K562 (cell line): ENCODE measurements at regions not wholly inside any gene's neighbourhood (a gene's known extent, or its start where the extent isn't known, plus 50 kb on each side); places are given as distances from the start of the nearest gene placed in this dataset.

Source experiments
- ATAC-seq: fragments of 200-7000 bp; cut with Tn5 transposase; 3 replicates; pipeline ENCODE4 v1.9.1; 2020; ENCODE audit warnings: moderate library complexity
- BruUV-seq: library from RNA; stranded (reverse); fragments of 400-500 nt; replicated peaks from 2 replicates; lab custom pipeline; 2021; lab: Mats Ljungman, UMichigan
- CTCF ChIA-PET: fragments of 300-600 bp; formaldehyde crosslinking; extraction: SDS; loops from one replicate; lab custom pipeline; 2021; ENCODE audit warnings: low intra/inter-chr PET ratio; lab: Yijun Ruan, JAX
- POLR2A ChIA-PET: fragments of 300-600, 350-650 bp; sonication (Branson Sonifier 250); formaldehyde crosslinking; extraction: SDS; loops from one replicate; lab custom pipeline; 2021; ENCODE audit warnings: antibody characterized with exemption, inconsistent platforms; lab: Yijun Ruan, JAX
- DNase-seq, 4 experiments: peaks; one replicate each; pipeline versions ENCODE4 v3.0.0 to v3.0.0-alpha.2; 2011 to 2018; ENCODE audit warnings: low spot score in 3 of 4, mixed read lengths in 3 of 4; ENCODE audit errors: extremely low read depth in 1 of 4
- FAIRE-seq: peaks from 2 replicates; lab custom pipeline; 2011; peaks lifted over from hg19 to GRCh38; lab: Jason Lieb, UNC
- H2AFZ ChIP-seq: 2 replicates; pipeline ENCODE4 v1.6.0; 2011; ENCODE audit warnings: low read depth, low read length, control low read depth, inconsistent platforms
- H3K27ac ChIP-seq: fragments of 200-600 bp; 3 replicates; pipeline ENCODE4 v1.8.0; 2011; ENCODE audit warnings: low read depth, mild to moderate bottlenecking, control low read depth, inconsistent platforms, low read length, moderate library complexity, mixed read lengths; ENCODE audit errors: extremely low read depth
- H3K27me3 ChIP-seq, 2 experiments: fragments of 300-600 bp in 1 of 2; 2 replicates in 1 of 2; 3 replicates in 1 of 2; pipeline versions ENCODE4 v1.6.0 to v1.8.0; 2011; ENCODE audit warnings: inconsistent platforms in 2 of 2, low read length in 2 of 2, mild to moderate bottlenecking in 1 of 2, mixed read lengths in 1 of 2, moderate library complexity in 1 of 2; ENCODE audit not compliant: control insufficient read depth in 2 of 2, insufficient read depth in 2 of 2
- H3K36me3 ChIP-seq: fragments of 300-600 bp; 3 replicates; pipeline ENCODE4 v1.8.0; 2011; ENCODE audit warnings: mild to moderate bottlenecking, low read length, inconsistent platforms; ENCODE audit not compliant: control insufficient read depth, insufficient read depth
- H3K4me1 ChIP-seq, 2 experiments: fragments of 200-600 bp in 1 of 2; replicated peaks in 1 of 2; 2 replicates in 1 of 2; 3 replicates in 1 of 2; pipeline versions ENCODE4 v1.5.1 to v1.8.0; 2011; ENCODE audit warnings: inconsistent platforms in 2 of 2, low read length in 2 of 2, mild to moderate bottlenecking in 1 of 2, mixed read lengths in 1 of 2, moderate library complexity in 1 of 2; ENCODE audit not compliant: control insufficient read depth in 2 of 2, insufficient read depth in 2 of 2
- H3K4me2 ChIP-seq: 2 replicates; pipeline ENCODE4 v1.6.1; 2011; ENCODE audit warnings: low read length, control low read depth, inconsistent platforms, mixed read lengths; ENCODE audit not compliant: insufficient read depth
- H3K4me3 ChIP-seq: fragments of 200-600 bp; sonication (generic), shearing (Covaris generic); 2 replicates; pipeline ENCODE4 v1.5.1; 2016; ENCODE audit warnings: control low read depth, inconsistent platforms
- H3K79me2 ChIP-seq: fragments of 200-600 bp; 3 replicates; pipeline ENCODE4 v1.8.0; 2011; ENCODE audit warnings: low read length, inconsistent platforms; ENCODE audit not compliant: control insufficient read depth, insufficient read depth
- H3K9ac ChIP-seq, 2 experiments: 2 replicates each; pipeline versions ENCODE4 v1.6.0 to v1.6.1; 2011; ENCODE audit warnings: low read depth in 2 of 2, low read length in 2 of 2, control low read depth in 1 of 2, inconsistent platforms in 1 of 2, mild to moderate bottlenecking in 1 of 2, mixed read lengths in 1 of 2; ENCODE audit not compliant: insufficient read depth in 1 of 2
- H3K9me1 ChIP-seq: one replicate; pipeline ENCODE4 v1.6.0; 2011; ENCODE audit warnings: inconsistent platforms, mild to moderate bottlenecking, low read length, moderate library complexity; ENCODE audit not compliant: control insufficient read depth, insufficient read depth
- H3K9me3 ChIP-seq: replicated peaks from 2 replicates; pipeline ENCODE4 v1.5.1; 2011; ENCODE audit warnings: low read depth, low read length, inconsistent platforms; ENCODE audit not compliant: control insufficient read depth, insufficient read depth
- H4K20me1 ChIP-seq: replicated peaks from 2 replicates; pipeline ENCODE4 v1.6.1; 2011; ENCODE audit warnings: low read length, inconsistent platforms, mixed read lengths; ENCODE audit not compliant: control insufficient read depth, insufficient read depth
- CHAMP1 ChIP-seq: fragments of 450-650 bp; IDR thresholded peaks from 2 replicates; pipeline ENCODE4 v1.6.1; 2016; ENCODE audit warnings: mild to moderate bottlenecking
- EGR1 ChIP-seq: fragments of 450-650 bp; conservative IDR thresholded peaks from 2 replicates; pipeline ENCODE4 v1.6.1; 2017; ENCODE audit warnings: mild to moderate bottlenecking
- FOXJ3 ChIP-seq: sonication (generic); formaldehyde crosslinking; IDR thresholded peaks from 2 replicates; pipeline ENCODE4 v1.4.0; 2020; ENCODE audit warnings: mild to moderate bottlenecking, missing genetic modification reagents
- HMBOX1 ChIP-seq: sonication (generic); IDR thresholded peaks from 2 replicates; pipeline ENCODE4 v1.6.1; 2016
- HNRNPL ChIP-seq: fragments of 200-400 bp; formaldehyde crosslinking; IDR thresholded peaks from 2 replicates; pipeline ENCODE4 v1.6.1; 2017; ENCODE audit warnings: low read depth, mild to moderate bottlenecking, low read length
- JUND ChIP-seq, 2 experiments: IDR thresholded peaks; 2 replicates in 1 of 2; 3 replicates in 1 of 2; pipeline ENCODE4 v1.6.1; 2011; ENCODE audit warnings: borderline replicate concordance in 2 of 2, low read depth in 2 of 2, low read length in 2 of 2, improper control_type of control experiment in 1 of 2, missing biosample characterization in 1 of 2, missing genetic modification characterization in 1 of 2, missing genetic modification reagents in 1 of 2
- LEF1 ChIP-seq: fragments of 450-650 bp; IDR thresholded peaks from 2 replicates; pipeline ENCODE4 v1.6.1; 2016; ENCODE audit warnings: mild to moderate bottlenecking
- NR0B1 ChIP-seq: fragments of 450-650 bp; IDR thresholded peaks from one replicate; pipeline ENCODE4 v1.6.1; 2018; ENCODE audit warnings: mild to moderate bottlenecking, moderate library complexity; ENCODE audit not compliant: partially characterized antibody
- SAFB ChIP-seq: fragments of 200-400 bp; formaldehyde crosslinking; IDR thresholded peaks from 2 replicates; pipeline ENCODE4 v1.6.1; 2017; ENCODE audit warnings: low read depth, low read length, borderline replicate concordance
- SAP30 ChIP-seq: fragments of 200-600 bp; sonication (generic); IDR thresholded peaks from 2 replicates; pipeline ENCODE4 v1.6.1; 2012; ENCODE audit warnings: borderline replicate concordance, low read depth, mild to moderate bottlenecking, moderate library complexity, low read length, control low read depth, inconsistent platforms; ENCODE audit not compliant: insufficient read depth, poor library complexity, severe bottlenecking
- SMC3 ChIP-seq: conservative IDR thresholded peaks from 2 replicates; pipeline ENCODE4 v1.6.1; 2011; ENCODE audit warnings: low read depth, low read length, improper control_type of control experiment; ENCODE audit not compliant: insufficient read depth
- SP1 ChIP-seq: sonication (generic); formaldehyde crosslinking; IDR thresholded peaks from 2 replicates; pipeline ENCODE4 v1.8.1; 2022; ENCODE audit warnings: mild to moderate bottlenecking, missing genetic modification reagents
- TGIF2 ChIP-seq: sonication (generic); formaldehyde crosslinking; IDR thresholded peaks from 2 replicates; pipeline ENCODE4 v1.8.1; 2022; ENCODE audit warnings: mild to moderate bottlenecking, missing genetic modification reagents, moderate library complexity
- ZBTB17 ChIP-seq: fragments of 450-650 bp; formaldehyde crosslinking; IDR thresholded peaks from 2 replicates; pipeline ENCODE4 v1.4.0; 2020; ENCODE audit warnings: mild to moderate bottlenecking
- ZNF12 ChIP-seq: sonication (generic); formaldehyde crosslinking; IDR thresholded peaks from 2 replicates; pipeline ENCODE4 v1.4.0; 2020; ENCODE audit warnings: mild to moderate bottlenecking, missing genetic modification reagents
- ZNF174 ChIP-seq: fragments of 250-450 bp; sonication (Bioruptor Pico); IDR thresholded peaks from 2 replicates; pipeline ENCODE4 v1.4.0; 2020; ENCODE audit warnings: mild to moderate bottlenecking
- ZNF253 ChIP-seq: fragments of 250-450 bp; sonication (Bioruptor Pico); conservative IDR thresholded peaks from 2 replicates; pipeline ENCODE4 v1.6.1; 2021; ENCODE audit warnings: mild to moderate bottlenecking
- ZNF408 ChIP-seq: fragments of 250-450 bp; sonication (Bioruptor Pico); IDR thresholded peaks from 2 replicates; pipeline ENCODE4 v1.4.0; 2020; ENCODE audit warnings: low read depth, mild to moderate bottlenecking, moderate library complexity
- WGBS: fragments of 100-300 bp; shearing (Covaris generic); methylation state at CpG from one replicate; pipeline ENCODE4 v1.1.6; 2016; ENCODE audit warnings: low coverage, mixed read lengths; ENCODE audit not compliant: insufficient coverage; ENCODE audit errors: missing lambda C conversion rate; 5-methylcytosine and 5-hydroxymethylcytosine counted together
- in situ Hi-C: fragments of 300-500 bp; cut with MboI; formaldehyde crosslinking; loops from 4 replicates; pipeline ENCODE4 v1.15.0; 2018; ENCODE audit warnings: inconsistent platforms, mixed read lengths
- intact Hi-C: fragments of 100-400 bp; cut with micrococcal nuclease; formaldehyde crosslinking; loops from 2 replicates; pipeline ENCODE4 v1.14.2; 2022

GRCh38 chr12:68102731-68103130, 56.8 kb downstream of the IFNG start:
- ATAC-seq (no peak), FAIRE-seq (no peak), DNase-seq (no peak)
- Histone ChIP-seq H4K20me1 (no peaks in the 10 kb centered on the region), H3K27ac (no peak overlapping the region), H3K79me2 (no peaks in the 10 kb centered on the region), H3K4me1 (no peaks in the 10 kb centered on the region), H3K9me3 (no peaks in the 10 kb centered on the region), H3K9ac (no peak overlapping the region), H3K36me3 (no peaks in the 10 kb centered on the region), H3K9me1 (no peaks in the 10 kb centered on the region), H3K4me2 (no peak overlapping the region), H3K4me3 (no peak overlapping the region), H2AFZ (no peak overlapping the region), H3K27me3 (no peaks in the 10 kb centered on the region)
- intact Hi-C loops, result no loop called here
- BruUV-seq, result no TSS peak
- 3% methylated on average over 2 of the region's 2 CpGs for WGBS
- CTCF ChIA-PET, result no interaction called here
- in situ Hi-C loops, result no loop called here
- POLR2A ChIA-PET, result interaction anchor here (0.6 kb wide), 1 partner anchor 510 kb away, joined by 3 read pairs; no protein-coding TSS in a partner anchor
- TF ChIP-seq HNRNPL (no peak), ZBTB17 (CRISPR knock-in tag) (no peak), LEF1 (no peak), SAP30 (no peak), ZNF12 (CRISPR knock-in tag) (no peak), HMBOX1 (no peak), SP1 (CRISPR knock-in tag) (no peak), ZNF174 (CRISPR knock-in tag) (no peak), ZNF253 (CRISPR knock-in tag) (no peak), JUND (IDR thresholded peaks at IDR 0.05; ENCODE audit: borderline replicate concordance, low read depth, low read length) (no peak), JUND (tag; IDR thresholded peaks at IDR 0.05; ENCODE audit: borderline replicate concordance, low read depth, low read length) (no peak), NR0B1 (no peak), ZNF408 (CRISPR knock-in tag) (no peak), TGIF2 (CRISPR knock-in tag) (no peak), CHAMP1 (no peak), SAFB (no peak), EGR1 (no peak), SMC3 (no peak), FOXJ3 (CRISPR knock-in tag) (no peak)
